ENCODE measurements at regions not wholly inside any gene's neighbourhood (a gene's known extent, or its start where the extent isn't known, plus 50 kb on each side); places are given as distances from the start of the nearest gene placed in this dataset.
"Not testable (repeated sequence)": the region's sequence is repeated elsewhere in the genome, so short reads cannot be mapped to it uniquely, and the experiment has no call there.

DNA sequence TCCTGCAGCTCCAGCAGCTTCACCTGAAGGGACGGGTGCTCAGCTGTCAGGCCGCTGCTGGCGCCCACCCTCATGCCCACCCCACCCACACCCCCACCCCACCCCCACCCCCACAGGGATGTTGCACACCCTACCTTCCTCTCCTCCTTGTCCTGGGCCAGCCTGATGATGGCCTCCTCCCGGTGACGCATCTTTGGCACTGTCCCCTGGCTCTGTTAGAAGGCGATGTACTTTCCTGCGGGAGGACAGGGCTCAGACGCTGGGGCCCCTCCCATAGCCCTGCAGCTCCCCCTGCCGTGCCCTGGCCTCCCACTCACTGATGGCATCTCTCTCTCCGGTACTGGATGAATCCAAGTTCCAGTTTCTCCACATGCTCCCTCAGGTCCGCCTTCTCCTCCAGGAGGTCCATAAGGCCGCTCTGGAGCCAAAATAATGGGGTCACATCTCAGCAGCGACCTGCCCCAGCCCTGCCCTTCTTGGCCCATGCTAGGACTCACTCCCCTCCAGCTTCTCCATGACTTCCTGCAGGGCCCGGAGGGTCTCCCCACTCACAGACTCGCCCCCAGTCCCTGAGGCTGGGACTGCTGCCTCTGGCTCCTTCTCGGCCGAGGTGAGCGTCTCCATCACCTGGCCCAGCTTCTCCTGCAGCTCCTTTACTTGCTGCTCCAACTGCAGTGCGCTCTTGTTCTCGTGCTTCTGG is 55.2 kb downstream of the GOLGA8B start:
- not testable (repeated sequence) for H3K4me3 ChIP-seq (ENCODE audit: insufficient read depth, low read depth, low read length, poor library complexity, severe bottlenecking); H3K36me3 ChIP-seq (ENCODE audit: control insufficient read depth, insufficient read depth, low read length); DNase-seq; H3K27me3 ChIP-seq (replicated peaks; ENCODE audit: control insufficient read depth, insufficient read depth, low read length, poor library complexity, severe bottlenecking); H3K27ac ChIP-seq (ENCODE audit: insufficient read depth, low read length, poor library complexity, severe bottlenecking); H3K9me3 ChIP-seq (ENCODE audit: control insufficient read depth, low read length); H3K4me1 ChIP-seq (ENCODE audit: control insufficient read depth, insufficient read depth, low read length, poor library complexity, severe bottlenecking)

DNA sequence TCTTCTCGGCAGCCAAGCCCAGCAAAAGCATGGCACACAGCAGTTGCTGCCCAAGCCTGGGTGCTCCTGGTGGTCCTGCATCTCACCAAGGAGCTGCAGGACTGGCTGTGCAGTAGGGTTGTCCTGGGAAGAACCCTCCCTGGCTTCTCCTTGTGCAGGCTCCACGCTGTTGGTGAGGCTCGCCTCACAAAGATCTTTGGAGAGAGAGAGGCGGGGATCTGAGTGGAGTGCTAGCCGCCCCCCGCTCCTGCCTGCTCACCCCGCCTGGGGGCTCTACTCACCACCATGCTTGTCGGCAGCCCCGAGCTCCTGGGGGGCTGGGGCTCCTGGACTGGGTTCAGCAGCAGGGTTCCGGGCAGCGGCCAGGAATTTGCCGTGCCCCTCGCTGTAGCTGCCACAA is 55.8 kb downstream of the GOLGA8B start:
- not testable (repeated sequence) for H3K9me3 ChIP-seq (ENCODE audit: control insufficient read depth, low read length); H3K27me3 ChIP-seq (replicated peaks; ENCODE audit: control insufficient read depth, insufficient read depth, low read length, poor library complexity, severe bottlenecking); DNase-seq

DNA sequence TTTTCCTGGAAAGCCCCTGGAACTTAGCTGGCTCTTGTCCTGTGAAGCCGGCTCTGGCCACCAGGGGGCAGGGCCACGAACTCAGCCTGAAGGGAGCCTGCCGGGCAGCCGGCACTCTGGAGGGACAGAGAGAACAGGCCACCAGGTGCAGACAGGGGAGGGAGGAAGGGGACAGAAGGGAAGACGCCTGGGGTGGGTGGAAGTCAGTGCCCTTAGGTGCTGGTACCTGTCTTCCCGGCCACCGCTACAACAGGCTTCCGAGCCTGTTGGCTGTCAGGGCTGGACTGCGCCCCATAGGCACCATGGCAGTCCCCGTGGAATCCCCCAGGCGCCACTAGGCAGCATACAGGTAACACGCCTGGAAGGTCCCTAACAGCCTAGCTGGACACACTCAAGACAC is 59.6 kb downstream of the GOLGA8B start:
- not testable (repeated sequence) for DNase-seq; H3K27ac ChIP-seq (ENCODE audit: insufficient read depth, low read length, poor library complexity, severe bottlenecking); H3K36me3 ChIP-seq (ENCODE audit: control insufficient read depth, insufficient read depth, low read length); H3K4me3 ChIP-seq (ENCODE audit: insufficient read depth, low read depth, low read length, poor library complexity, severe bottlenecking); H3K27me3 ChIP-seq (replicated peaks; ENCODE audit: control insufficient read depth, insufficient read depth, low read length, poor library complexity, severe bottlenecking); H3K4me1 ChIP-seq (ENCODE audit: control insufficient read depth, insufficient read depth, low read length, poor library complexity, severe bottlenecking); H3K9me3 ChIP-seq (ENCODE audit: control insufficient read depth, low read length)

More for the DNA sequence above, 55.8 kb downstream of the GOLGA8B start:
- not testable (repeated sequence) for H3K36me3 ChIP-seq (ENCODE audit: control insufficient read depth, insufficient read depth, low read length); H3K4me1 ChIP-seq (ENCODE audit: control insufficient read depth, insufficient read depth, low read length, poor library complexity, severe bottlenecking); H3K27ac ChIP-seq (ENCODE audit: insufficient read depth, low read length, poor library complexity, severe bottlenecking); H3K4me3 ChIP-seq (ENCODE audit: insufficient read depth, low read depth, low read length, poor library complexity, severe bottlenecking)

DNA sequence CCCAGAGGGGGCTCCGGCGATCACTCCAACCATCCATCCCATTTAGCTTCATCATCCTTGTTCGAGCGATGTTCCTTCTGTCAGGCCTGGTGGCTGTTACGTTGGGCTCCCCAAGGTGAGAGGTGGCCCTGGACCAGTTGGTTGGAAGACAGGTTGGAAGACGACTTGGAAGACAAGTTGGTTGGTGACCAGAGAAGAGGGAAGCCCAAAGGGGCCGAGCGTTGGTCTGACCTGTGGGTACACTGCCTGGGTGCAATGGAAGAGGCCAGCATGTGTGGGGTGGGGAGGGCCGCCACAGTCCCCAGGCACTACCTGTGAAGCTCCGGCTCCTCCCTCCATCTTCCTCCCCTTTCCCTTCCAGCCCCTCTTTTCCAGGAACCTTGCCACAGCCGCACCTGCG is 60.9 kb downstream of the GOLGA8B start:
- H3K36me3 ChIP-seq (ENCODE audit: control insufficient read depth, insufficient read depth, low read length); H3K9me3 ChIP-seq (ENCODE audit: control insufficient read depth, low read length); H3K27me3 ChIP-seq (replicated peaks; ENCODE audit: control insufficient read depth, insufficient read depth, low read length, poor library complexity, severe bottlenecking); H3K27ac ChIP-seq (ENCODE audit: insufficient read depth, low read length, poor library complexity, severe bottlenecking); DNase-seq; H3K4me3 ChIP-seq (ENCODE audit: insufficient read depth, low read depth, low read length, poor library complexity, severe bottlenecking); H3K4me1 ChIP-seq (ENCODE audit: control insufficient read depth, insufficient read depth, low read length, poor library complexity, severe bottlenecking): not testable (repeated sequence)

DNA sequence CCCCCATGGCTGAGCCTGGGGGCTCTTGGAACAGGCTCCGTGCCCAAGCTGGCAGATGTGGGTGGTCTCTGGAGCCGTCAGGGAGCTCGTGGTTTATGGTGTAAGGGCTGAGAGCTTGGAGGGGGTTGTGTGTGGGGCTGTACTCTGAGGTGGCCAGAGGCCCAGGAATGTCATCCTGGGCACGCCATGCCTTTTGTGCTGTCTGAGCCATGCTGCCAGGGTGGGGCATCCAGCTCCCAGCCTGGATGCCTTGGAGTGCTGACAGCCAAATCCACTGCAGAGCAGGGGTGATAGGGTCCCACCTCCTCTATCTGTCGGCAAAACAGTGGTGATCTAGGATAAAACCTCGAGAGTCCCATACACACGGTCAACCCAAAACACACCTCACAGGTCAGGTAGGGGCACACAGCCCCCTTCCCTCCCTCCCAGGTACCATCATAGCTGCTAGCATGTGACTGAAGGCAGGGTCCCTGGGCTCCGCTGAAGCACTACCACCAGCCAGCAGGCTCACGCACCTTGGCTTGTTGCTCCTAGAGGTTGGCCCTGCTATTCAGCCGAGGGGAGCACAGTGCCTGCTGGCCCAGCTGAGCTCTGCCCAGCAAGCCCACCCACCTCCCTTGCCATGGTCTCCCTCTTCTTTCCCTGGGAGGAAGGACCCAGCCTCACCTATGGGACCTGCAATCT is 61.5 kb downstream of the GOLGA8B start:
- not testable (repeated sequence) for H3K27ac ChIP-seq (ENCODE audit: insufficient read depth, low read length, poor library complexity, severe bottlenecking); H3K9me3 ChIP-seq (ENCODE audit: control insufficient read depth, low read length); DNase-seq; H3K36me3 ChIP-seq (ENCODE audit: control insufficient read depth, insufficient read depth, low read length); H3K27me3 ChIP-seq (replicated peaks; ENCODE audit: control insufficient read depth, insufficient read depth, low read length, poor library complexity, severe bottlenecking); H3K4me1 ChIP-seq (ENCODE audit: control insufficient read depth, insufficient read depth, low read length, poor library complexity, severe bottlenecking); H3K4me3 ChIP-seq (ENCODE audit: insufficient read depth, low read depth, low read length, poor library complexity, severe bottlenecking)

DNA sequence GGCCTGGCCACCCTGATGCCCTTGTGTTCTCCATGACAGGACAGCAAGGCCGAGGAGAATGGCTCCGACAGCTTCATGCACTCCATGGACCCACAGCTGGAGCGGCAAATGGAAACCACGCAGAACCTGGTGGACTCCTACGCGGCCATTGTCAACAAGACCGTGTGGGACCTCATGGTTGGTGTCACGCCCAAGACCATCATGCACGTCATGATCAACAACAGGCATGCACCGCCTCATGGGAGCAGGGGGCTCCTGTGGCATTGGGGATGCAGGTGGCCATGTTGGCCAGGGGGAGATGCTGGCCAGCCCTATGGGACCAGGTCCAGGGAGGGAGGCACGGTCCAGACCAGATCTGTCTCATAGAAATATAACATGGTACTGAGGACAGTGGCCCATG is 62.9 kb downstream of the GOLGA8B start:
- no peaks in the 10 kb centered on the region for H3K27me3 ChIP-seq (replicated peaks; ENCODE audit: control insufficient read depth, insufficient read depth, low read length, poor library complexity, severe bottlenecking)
- no peaks in the 10 kb centered on the region for H3K9me3 ChIP-seq (ENCODE audit: control insufficient read depth, low read length)
- no peaks in the 10 kb centered on the region for H3K36me3 ChIP-seq (ENCODE audit: control insufficient read depth, insufficient read depth, low read length)
- no peak overlapping the region for H3K27ac ChIP-seq (ENCODE audit: insufficient read depth, low read length, poor library complexity, severe bottlenecking)
- H3K4me1 ChIP-seq (ENCODE audit: control insufficient read depth, insufficient read depth, low read length, poor library complexity, severe bottlenecking): no peaks in the 10 kb centered on the region
- no peak overlapping the region for H3K4me3 ChIP-seq (ENCODE audit: insufficient read depth, low read depth, low read length, poor library complexity, severe bottlenecking)
- no peak for DNase-seq

DNA sequence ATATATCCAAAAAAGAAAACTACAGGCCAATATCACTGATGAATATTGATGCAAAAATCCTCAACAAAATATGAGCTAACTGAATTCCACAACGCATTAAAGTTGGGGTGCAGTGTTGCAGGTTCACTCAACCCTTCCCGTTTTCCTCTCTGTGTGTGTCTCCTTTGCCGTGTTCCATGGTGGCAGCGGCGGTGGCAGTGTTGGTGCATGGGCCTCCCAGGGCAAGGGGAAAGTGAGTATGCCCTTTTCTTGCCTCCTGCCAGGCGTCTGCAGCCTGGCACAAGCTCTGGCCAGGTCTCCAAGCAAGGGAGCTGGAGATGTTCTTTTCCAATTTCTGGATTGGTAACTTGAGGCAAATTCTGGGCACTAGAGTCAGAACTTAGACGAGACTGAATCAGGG is 63.4 kb downstream of the GOLGA8B start:
- not testable (repeated sequence) for H3K36me3 ChIP-seq (ENCODE audit: control insufficient read depth, insufficient read depth, low read length); H3K27ac ChIP-seq (ENCODE audit: insufficient read depth, low read length, poor library complexity, severe bottlenecking); H3K9me3 ChIP-seq (ENCODE audit: control insufficient read depth, low read length); DNase-seq; H3K27me3 ChIP-seq (replicated peaks; ENCODE audit: control insufficient read depth, insufficient read depth, low read length, poor library complexity, severe bottlenecking); H3K4me3 ChIP-seq (ENCODE audit: insufficient read depth, low read depth, low read length, poor library complexity, severe bottlenecking); H3K4me1 ChIP-seq (ENCODE audit: control insufficient read depth, insufficient read depth, low read length, poor library complexity, severe bottlenecking)

DNA sequence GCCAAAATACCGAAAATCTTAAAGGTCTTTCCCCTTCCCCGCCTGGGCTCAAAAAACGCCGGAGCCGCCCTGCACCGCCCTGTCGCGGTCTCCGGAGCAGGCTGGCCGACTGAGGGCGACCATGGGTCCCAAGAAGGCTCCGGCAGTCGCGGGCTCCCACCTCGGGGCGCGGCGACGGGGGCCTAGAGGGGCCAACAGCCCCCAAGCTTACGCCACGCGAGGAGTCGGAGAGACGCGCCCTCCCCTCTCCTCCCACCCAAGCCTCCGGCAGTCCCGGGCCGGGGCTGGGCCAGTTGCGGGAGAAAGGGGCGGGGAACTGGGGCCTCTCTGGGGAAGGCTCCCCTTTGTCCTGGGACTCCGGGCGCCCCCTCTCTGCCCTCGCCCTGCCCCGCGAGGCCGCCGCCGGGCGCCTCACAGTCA is 69.2 kb downstream of the GOLGA8B start:
- H3K4me3 ChIP-seq (ENCODE audit: insufficient read depth, low read depth, low read length, poor library complexity, severe bottlenecking): peak overlapping the region; percentile 65
- no peaks in the 10 kb centered on the region for H3K36me3 ChIP-seq (ENCODE audit: control insufficient read depth, insufficient read depth, low read length)
- H3K27me3 ChIP-seq (replicated peaks; ENCODE audit: control insufficient read depth, insufficient read depth, low read length, poor library complexity, severe bottlenecking): peaks cover 22% of the 10 kb centered on the region
- peaks cover 5% of the 10 kb centered on the region for H3K4me1 ChIP-seq (ENCODE audit: control insufficient read depth, insufficient read depth, low read length, poor library complexity, severe bottlenecking)
- H3K27ac ChIP-seq (ENCODE audit: insufficient read depth, low read length, poor library complexity, severe bottlenecking): no peak overlapping the region
- no peaks in the 10 kb centered on the region for H3K9me3 ChIP-seq (ENCODE audit: control insufficient read depth, low read length)
- no peak for DNase-seq

DNA sequence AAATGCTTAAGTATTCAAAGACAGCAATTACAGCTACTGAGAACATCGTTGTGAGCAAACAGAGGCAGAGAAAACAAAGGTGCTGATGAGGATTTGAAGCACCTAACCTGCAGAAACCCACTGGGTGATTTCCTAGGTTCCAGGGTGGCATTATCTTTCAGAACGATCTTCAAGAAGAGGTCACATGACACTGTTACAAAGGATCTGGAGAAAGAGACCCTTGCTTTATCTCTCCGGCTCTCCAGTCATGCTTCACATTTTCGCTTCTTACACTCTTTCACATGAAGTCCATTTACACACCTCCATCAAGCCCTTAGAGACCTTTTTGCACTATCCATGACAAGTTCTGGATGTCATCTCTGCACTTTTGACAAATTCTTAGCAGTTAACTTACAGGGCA is 70.8 kb downstream of the GOLGA8B start:
- peaks cover 22% of the 10 kb centered on the region for H3K27me3 ChIP-seq (replicated peaks; ENCODE audit: control insufficient read depth, insufficient read depth, low read length, poor library complexity, severe bottlenecking)
- DNase-seq: no peak
- no peaks in the 10 kb centered on the region for H3K36me3 ChIP-seq (ENCODE audit: control insufficient read depth, insufficient read depth, low read length)

DNA sequence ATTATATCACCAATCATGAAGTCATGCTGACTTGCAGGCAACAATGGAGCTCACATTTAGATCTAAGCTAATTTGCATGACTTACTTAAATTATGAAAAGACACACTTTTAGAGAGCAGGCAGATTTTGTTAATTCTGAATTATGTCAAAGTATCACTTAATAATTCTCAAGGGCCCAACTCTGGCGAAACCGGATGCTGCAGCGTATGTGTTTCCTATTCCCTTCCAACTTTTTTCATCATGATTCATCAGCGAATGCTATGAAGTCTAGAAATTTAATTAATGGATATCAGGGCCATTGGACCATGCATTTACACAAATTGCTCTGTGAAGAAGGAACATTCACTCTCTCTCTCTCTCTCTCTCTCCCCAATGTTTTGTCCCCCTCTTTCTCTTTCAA is 63.5 kb upstream of the GOLGA8A start:
- Histone ChIP-seq H3K4me3 (ENCODE audit: insufficient read depth, low read depth, low read length, poor library complexity, severe bottlenecking) (no peak overlapping the region), H3K27ac (ENCODE audit: insufficient read depth, low read length, poor library complexity, severe bottlenecking) (no peak overlapping the region), H3K36me3 (ENCODE audit: control insufficient read depth, insufficient read depth, low read length) (no peaks in the 10 kb centered on the region), H3K27me3 (replicated peaks; ENCODE audit: control insufficient read depth, insufficient read depth, low read length, poor library complexity, severe bottlenecking) (peaks cover 6% of the 10 kb centered on the region), H3K4me1 (ENCODE audit: control insufficient read depth, insufficient read depth, low read length, poor library complexity, severe bottlenecking) (no peaks in the 10 kb centered on the region), H3K9me3 (ENCODE audit: control insufficient read depth, low read length) (no peaks in the 10 kb centered on the region)
- DNase-seq: no peak

More for the DNA sequence above, 70.8 kb downstream of the GOLGA8B start:
- H3K27ac ChIP-seq (ENCODE audit: insufficient read depth, low read length, poor library complexity, severe bottlenecking): no peak overlapping the region
- H3K9me3 ChIP-seq (ENCODE audit: control insufficient read depth, low read length): no peaks in the 10 kb centered on the region
- H3K4me3 ChIP-seq (ENCODE audit: insufficient read depth, low read depth, low read length, poor library complexity, severe bottlenecking): no peak overlapping the region
- peaks cover 5% of the 10 kb centered on the region for H3K4me1 ChIP-seq (ENCODE audit: control insufficient read depth, insufficient read depth, low read length, poor library complexity, severe bottlenecking)

All from effector memory CD4-positive, alpha-beta T cell (primary cell).